H9 (cell line): ENCODE measurements at regions not wholly inside any gene's neighbourhood (a gene's known extent, or its start where the extent isn't known, plus 50 kb on each side); places are given as distances from the start of the nearest gene placed in this dataset.

ENCODE experiments used
- DNase-seq: peaks from one replicate; pipeline ENCODE4 v3.0.0-alpha.2; 2017
- H2AFZ ChIP-seq: one replicate; pipeline ENCODE4 v1.6.1; 2013; ENCODE audit warnings: mild to moderate bottlenecking, low read length, control low read depth, moderate library complexity
- H2AK5ac ChIP-seq: 2 replicates; pipeline ENCODE4 v1.6.1; 2013; ENCODE audit warnings: low read length, control low read depth, mixed read lengths; ENCODE audit not compliant: insufficient read length
- H2BK120ac ChIP-seq: one replicate; pipeline ENCODE4 v1.6.1; 2013; ENCODE audit warnings: low read depth, mild to moderate bottlenecking, low read length, control low read depth, inconsistent platforms; ENCODE audit not compliant: poor library complexity, severe bottlenecking
- H2BK12ac ChIP-seq: 2 replicates; pipeline ENCODE4 v1.6.1; 2013; ENCODE audit warnings: low read length, control low read depth, mixed read lengths, low read depth; ENCODE audit not compliant: insufficient read length
- H2BK15ac ChIP-seq: 2 replicates; pipeline ENCODE4 v1.6.1; 2013; ENCODE audit warnings: low read depth, low read length, control low read depth
- H2BK20ac ChIP-seq: one replicate; pipeline ENCODE4 v1.6.1; 2013; ENCODE audit warnings: low read depth, mild to moderate bottlenecking, low read length, control low read depth, inconsistent platforms; ENCODE audit not compliant: poor library complexity, severe bottlenecking
- H2BK5ac ChIP-seq: 2 replicates; pipeline ENCODE4 v1.6.1; 2013; ENCODE audit warnings: low read length, control low read depth, mixed read lengths; ENCODE audit not compliant: insufficient read length
- H3K14ac ChIP-seq: 2 replicates; pipeline ENCODE4 v1.6.1; 2013; ENCODE audit warnings: low read length, control low read depth; ENCODE audit not compliant: insufficient read depth
- H3K18ac ChIP-seq: 2 replicates; pipeline ENCODE4 v1.6.1; 2013; ENCODE audit warnings: low read depth, mild to moderate bottlenecking, mixed read lengths, low read length, control low read depth; ENCODE audit not compliant: insufficient read length
- H3K23ac ChIP-seq: 2 replicates; pipeline ENCODE4 v1.6.1; 2013; ENCODE audit warnings: low read length, control low read depth, mixed read lengths, low read depth; ENCODE audit not compliant: insufficient read length
- H3K23me2 ChIP-seq: 2 replicates; pipeline ENCODE4 v1.6.1; 2013; ENCODE audit warnings: low read depth, mild to moderate bottlenecking, mixed read lengths, low read length, control low read depth; ENCODE audit not compliant: insufficient read length, poor library complexity, severe bottlenecking
- H3K27ac ChIP-seq: 2 replicates; pipeline ENCODE4 v1.5.1; 2013; ENCODE audit warnings: low read length, control low read depth, mixed read lengths, low read depth; ENCODE audit not compliant: insufficient read length
- H3K27me3 ChIP-seq: 2 replicates; pipeline ENCODE4 v1.6.1; 2013; ENCODE audit warnings: low read length, control low read depth, inconsistent platforms; ENCODE audit not compliant: insufficient read depth
- H3K4ac ChIP-seq: 2 replicates; pipeline ENCODE4 v1.6.1; 2013; ENCODE audit warnings: low read depth, mild to moderate bottlenecking, control low read depth, inconsistent platforms, low read length, moderate library complexity
- H3K4me1 ChIP-seq: 2 replicates; pipeline ENCODE4 v1.6.1; 2013; ENCODE audit warnings: low read length, control low read depth, inconsistent platforms; ENCODE audit not compliant: insufficient read depth
- H3K4me2 ChIP-seq: 2 replicates; pipeline ENCODE4 v1.6.1; 2013; ENCODE audit warnings: low read length, control low read depth, mixed read lengths; ENCODE audit not compliant: insufficient read length, insufficient read depth
- H3K56ac ChIP-seq: 2 replicates; pipeline ENCODE4 v1.6.1; 2013; ENCODE audit warnings: low read depth, mild to moderate bottlenecking, mixed read lengths, low read length, control low read depth; ENCODE audit not compliant: insufficient read length
- H3K79me1 ChIP-seq: 2 replicates; pipeline ENCODE4 v1.6.1; 2013; ENCODE audit warnings: low read depth, mild to moderate bottlenecking, moderate library complexity, low read length, control low read depth, inconsistent platforms; ENCODE audit not compliant: insufficient read depth, poor library complexity, severe bottlenecking
- H3K79me2 ChIP-seq: 2 replicates; pipeline ENCODE4 v1.6.1; 2013; ENCODE audit warnings: low read length, control low read depth, inconsistent platforms; ENCODE audit not compliant: insufficient read depth
- H3K9ac ChIP-seq: 2 replicates; pipeline ENCODE4 v1.6.1; 2013; ENCODE audit warnings: low read length, control low read depth, mixed read lengths; ENCODE audit not compliant: insufficient read length; ENCODE audit errors: extremely low read depth
- H3K9me3 ChIP-seq: one replicate; pipeline ENCODE4 v1.6.1; 2013; ENCODE audit warnings: low read depth, low read length, inconsistent platforms; ENCODE audit not compliant: control insufficient read depth
- H3T11ph ChIP-seq: one replicate; pipeline ENCODE4 v1.6.1; 2013; ENCODE audit warnings: mild to moderate bottlenecking, low read length, control low read depth, inconsistent platforms
- H4K20me1 ChIP-seq: one replicate; pipeline ENCODE4 v1.6.1; 2013; ENCODE audit not compliant: control insufficient read depth, insufficient read length, insufficient read depth
- H4K5ac ChIP-seq: 2 replicates; pipeline ENCODE4 v1.6.1; 2013; ENCODE audit warnings: low read depth, mild to moderate bottlenecking, mixed read lengths, low read length, control low read depth; ENCODE audit not compliant: insufficient read length
- H4K8ac ChIP-seq: replicated peaks from 2 replicates; pipeline ENCODE4 v1.6.1; 2013; ENCODE audit warnings: low read length, control low read depth, mixed read lengths, low read depth; ENCODE audit not compliant: insufficient read length
- H4K91ac ChIP-seq: 2 replicates; pipeline ENCODE4 v1.6.1; 2013; ENCODE audit warnings: low read depth, mild to moderate bottlenecking, moderate library complexity, mixed read lengths, low read length, control low read depth; ENCODE audit not compliant: insufficient read length
- H3K27ac Mint-ChIP-seq, 3 experiments: 2 replicates in 2 of 3; 3 replicates in 1 of 3; pipeline ENCODE4 v1.8.0; 2020 to 2021; ENCODE audit warnings: mixed read lengths in 3 of 3, mild to moderate bottlenecking in 1 of 3, moderate library complexity in 1 of 3
- H3K27me3 Mint-ChIP-seq: 2 replicates; pipeline ENCODE4 v1.8.0; 2021; ENCODE audit warnings: low read depth, mild to moderate bottlenecking, moderate library complexity, mixed read lengths
- H3K36me3 Mint-ChIP-seq, 3 experiments: 2 replicates in 2 of 3; 3 replicates in 1 of 3; pipeline ENCODE4 v1.8.0; 2020 to 2021; ENCODE audit warnings: low read depth in 3 of 3, mixed read lengths in 3 of 3; ENCODE audit not compliant: insufficient read depth in 1 of 3
- H3K4me1 Mint-ChIP-seq, 2 experiments: 2 replicates each; pipeline ENCODE4 v1.8.0; 2020; ENCODE audit warnings: mixed read lengths in 2 of 2
- H3K4me3 Mint-ChIP-seq, 2 experiments: 2 replicates in 1 of 2; 3 replicates in 1 of 2; pipeline ENCODE4 v1.8.0; 2020 to 2021; ENCODE audit warnings: mild to moderate bottlenecking in 2 of 2, mixed read lengths in 2 of 2, moderate library complexity in 1 of 2
- H3K9me3 Mint-ChIP-seq, 2 experiments: 2 replicates in 1 of 2; 3 replicates in 1 of 2; pipeline ENCODE4 v1.8.0; 2020; ENCODE audit warnings: mild to moderate bottlenecking in 2 of 2, mixed read lengths in 2 of 2, moderate library complexity in 1 of 2
- WGBS: extraction: QIAGEN DNeasy Blood & Tissue Kit; methylation state at CpG from one replicate; pipeline ENCODE4 v1.1.7; 2013; ENCODE audit warnings: missing lambda C conversion rate, low lambda C conversion rate, mixed read lengths; ENCODE audit not compliant: insufficient read length; ENCODE audit errors: extremely low coverage; 5-methylcytosine and 5-hydroxymethylcytosine counted together
- TF ChIP-seq, protein P1 (sequence below): fragments of 200-600 bp; sonication (generic); conservative IDR thresholded peaks from 3 replicates; pipeline ENCODE4 v1.8.0; 2021; ENCODE audit warnings: antibody characterized with exemption, mild to moderate bottlenecking

DNA sequence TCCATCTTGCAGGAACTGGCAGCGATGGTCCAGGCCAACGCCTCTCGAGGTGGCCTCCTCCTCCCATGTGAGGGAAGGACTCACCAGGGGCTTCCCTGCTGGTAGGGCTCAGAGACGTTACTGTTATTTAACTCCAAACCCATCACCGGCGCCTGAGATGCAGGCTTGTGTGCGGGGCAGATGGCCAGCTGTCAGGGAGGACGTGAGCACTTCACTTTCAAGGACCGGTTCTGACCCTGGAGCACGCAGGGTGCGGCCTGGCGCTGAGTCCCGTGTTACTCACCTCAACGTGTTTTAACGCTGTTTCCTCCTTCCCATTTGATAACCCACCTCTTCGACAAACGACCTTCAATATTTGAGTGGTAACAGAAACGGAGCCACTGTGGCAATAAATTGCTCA lies 350.2 kb downstream of the ZNF516 start:
- no peaks in the 10 kb centered on the region; a peak in 2 of 5 replicates for H3K9me3 Mint-ChIP-seq
- peaks cover 19 to 20% of the 10 kb centered on the region in 2 experiments for H3K4me1 Mint-ChIP-seq
- Histone ChIP-seq H3K79me2 (no peaks in the 10 kb centered on the region), H3K9ac (no peak overlapping the region), H3K23ac (no peak overlapping the region), H3K23me2 (no peaks in the 10 kb centered on the region), H4K8ac (no peak overlapping the region), H2BK5ac (no peak overlapping the region), H4K91ac (no peak overlapping the region), H4K5ac (no peak overlapping the region), H2BK12ac (no peak overlapping the region), H3K9me3 (no peaks in the 10 kb centered on the region), H3K79me1 (no peaks in the 10 kb centered on the region), H4K20me1 (no peaks in the 10 kb centered on the region), H2BK20ac (no peak overlapping the region), H3T11ph (no peak overlapping the region), H2BK120ac (no peak overlapping the region), H3K27ac (no peak overlapping the region), H2AFZ (no peak overlapping the region), H3K14ac (no peak overlapping the region), H3K4me1 (no peaks in the 10 kb centered on the region; the same call in 1 of the 2 replicates), H3K4ac (no peak overlapping the region), H3K4me2 (no peak overlapping the region), H2AK5ac (no peak overlapping the region), H3K56ac (no peak overlapping the region), H3K27me3 (no peaks in the 10 kb centered on the region), H2BK15ac (no peak overlapping the region), H3K18ac (no peak overlapping the region)
- no peak for DNase-seq
- 0 out of 7 replicates have a peak, but pooled peaks cover 0 to 2% (median 0%) of the 10 kb centered on the region in 3 experiments for H3K36me3 Mint-ChIP-seq
- WGBS, result no CpG with 5 or more reads among the region's 18 CpGs
- H3K4me3 Mint-ChIP-seq, result no peak overlapping the region
- no peak overlapping the region for H3K27ac Mint-ChIP-seq
- TF ChIP-seq, protein P1, sequence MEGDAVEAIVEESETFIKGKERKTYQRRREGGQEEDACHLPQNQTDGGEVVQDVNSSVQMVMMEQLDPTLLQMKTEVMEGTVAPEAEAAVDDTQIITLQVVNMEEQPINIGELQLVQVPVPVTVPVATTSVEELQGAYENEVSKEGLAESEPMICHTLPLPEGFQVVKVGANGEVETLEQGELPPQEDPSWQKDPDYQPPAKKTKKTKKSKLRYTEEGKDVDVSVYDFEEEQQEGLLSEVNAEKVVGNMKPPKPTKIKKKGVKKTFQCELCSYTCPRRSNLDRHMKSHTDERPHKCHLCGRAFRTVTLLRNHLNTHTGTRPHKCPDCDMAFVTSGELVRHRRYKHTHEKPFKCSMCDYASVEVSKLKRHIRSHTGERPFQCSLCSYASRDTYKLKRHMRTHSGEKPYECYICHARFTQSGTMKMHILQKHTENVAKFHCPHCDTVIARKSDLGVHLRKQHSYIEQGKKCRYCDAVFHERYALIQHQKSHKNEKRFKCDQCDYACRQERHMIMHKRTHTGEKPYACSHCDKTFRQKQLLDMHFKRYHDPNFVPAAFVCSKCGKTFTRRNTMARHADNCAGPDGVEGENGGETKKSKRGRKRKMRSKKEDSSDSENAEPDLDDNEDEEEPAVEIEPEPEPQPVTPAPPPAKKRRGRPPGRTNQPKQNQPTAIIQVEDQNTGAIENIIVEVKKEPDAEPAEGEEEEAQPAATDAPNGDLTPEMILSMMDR, result no peak
- peaks cover 7% of the 10 kb centered on the region for H3K27me3 Mint-ChIP-seq
